Keratinocyte (primary cell): ENCODE measurements at regions not wholly inside any gene's neighbourhood (a gene's known extent, or its start where the extent isn't known, plus 50 kb on each side); places are given as distances from the start of the nearest gene placed in this dataset.
"Not testable (repeated sequence)": the region's sequence is repeated elsewhere in the genome, so short reads cannot be mapped to it uniquely, and the experiment has no call there.

Experiments used
- DNase-seq: peaks from one replicate; pipeline ENCODE4 v3.0.0-alpha.2; 2011; ENCODE audit warnings: low read depth, missing footprints, low spot score
- FAIRE-seq: peaks from 2 replicates; lab custom pipeline; 2011; peaks lifted over from hg19 to GRCh38; lab: Jason Lieb, UNC
- H2AFZ ChIP-seq: 2 replicates; pipeline ENCODE4 v1.6.0; 2012; ENCODE audit warnings: low read length, control low read depth, inconsistent platforms; ENCODE audit not compliant: control insufficient read depth
- H3K27ac ChIP-seq: 2 replicates; pipeline ENCODE4 v1.5.1; 2011; ENCODE audit warnings: low read length; ENCODE audit not compliant: control insufficient read depth, insufficient read depth
- H3K27me3 ChIP-seq: 3 replicates; pipeline ENCODE4 v1.6.0; 2011; ENCODE audit warnings: low read length; ENCODE audit not compliant: control insufficient read depth, insufficient read depth; ENCODE audit errors: extremely low read depth
- H3K36me3 ChIP-seq, 2 experiments: 2 replicates in 1 of 2; 3 replicates in 1 of 2; pipeline ENCODE4 v1.5.1; 2011; ENCODE audit warnings: low read length in 2 of 2, mild to moderate bottlenecking in 1 of 2; ENCODE audit not compliant: control insufficient read depth in 2 of 2, insufficient read depth in 2 of 2; ENCODE audit errors: extremely low read depth in 1 of 2
- H3K4me1 ChIP-seq: 3 replicates; pipeline ENCODE4 v1.5.1; 2011; ENCODE audit warnings: low read length; ENCODE audit not compliant: control insufficient read depth, insufficient read depth; ENCODE audit errors: extremely low read depth
- H3K4me2 ChIP-seq: 3 replicates; pipeline ENCODE4 v1.6.0; 2011; ENCODE audit warnings: low read depth, low read length; ENCODE audit not compliant: control insufficient read depth, insufficient read depth; ENCODE audit errors: extremely low read depth
- H3K4me3 ChIP-seq, 3 experiments: fragments of 200-600 bp in 1 of 3; sonication (generic) in 1 of 3; 2 replicates in 2 of 3; 3 replicates in 1 of 3; pipeline ENCODE4 v1.5.1; 2011 to 2016; ENCODE audit warnings: low read length in 3 of 3, mild to moderate bottlenecking in 3 of 3, control low read depth in 2 of 3, inconsistent platforms in 1 of 3, low read depth in 1 of 3, mixed read lengths in 1 of 3, mixed run types in 1 of 3, moderate library complexity in 1 of 3; ENCODE audit not compliant: control insufficient read depth in 2 of 3, insufficient read depth in 2 of 3; ENCODE audit errors: extremely low read depth in 1 of 3
- H3K79me2 ChIP-seq: 2 replicates; pipeline ENCODE4 v1.6.0; 2012; ENCODE audit warnings: low read length; ENCODE audit not compliant: control insufficient read depth, insufficient read depth
- H3K9ac ChIP-seq: 3 replicates; pipeline ENCODE4 v1.6.0; 2011; ENCODE audit warnings: low read length; ENCODE audit not compliant: control insufficient read depth, insufficient read depth; ENCODE audit errors: extremely low read depth
- H3K9me1 ChIP-seq: 3 replicates; pipeline ENCODE4 v1.6.0; 2011; ENCODE audit warnings: low read length; ENCODE audit not compliant: control insufficient read depth, insufficient read depth; ENCODE audit errors: extremely low read depth
- H3K9me3 ChIP-seq: 2 replicates; pipeline ENCODE4 v1.5.1; 2012; ENCODE audit warnings: low read depth, low read length; ENCODE audit not compliant: control insufficient read depth
- H4K20me1 ChIP-seq: 3 replicates; pipeline ENCODE4 v1.6.0; 2011; ENCODE audit warnings: low read length; ENCODE audit not compliant: control insufficient read depth, insufficient read depth; ENCODE audit errors: extremely low read depth
- CTCF ChIP-seq, 3 experiments: IDR thresholded peaks in 1 of 3; conservative IDR thresholded peaks in 1 of 3; optimal IDR thresholded peaks in 1 of 3; 2 replicates in 2 of 3; 3 replicates in 1 of 3; pipeline versions ENCODE3 to v1.5.1; 2011; ENCODE audit warnings: low read length in 3 of 3, mild to moderate bottlenecking in 3 of 3, moderate library complexity in 2 of 3, control low read depth in 1 of 3, inconsistent platforms in 1 of 3; ENCODE audit not compliant: insufficient read depth in 2 of 3; ENCODE audit errors: extremely low read depth in 1 of 3
- EZH2 ChIP-seq: IDR thresholded peaks from one replicate; pipeline ENCODE4 v1.6.1; 2012; ENCODE audit warnings: inconsistent platforms, mild to moderate bottlenecking, low read length, moderate library complexity
- dilution Hi-C: fragments of 300-500 bp; cut with MboI; formaldehyde crosslinking; loops from one replicate; pipeline ENCODE4 v1.7.0; 2020; ENCODE audit warnings: low sequenced_read_pairs; ENCODE audit not compliant: extremely low pct_ligation_motif_present

- H2AFZ ChIP-seq, result no peak overlapping the region
- no peak overlapping the region for H3K27ac ChIP-seq
- H3K9me1 ChIP-seq, result no peaks in the 10 kb centered on the region
- DNase-seq (no peak), FAIRE-seq (no peak)
- no peaks in the 10 kb centered on the region for H3K36me3 ChIP-seq
- H3K4me2 ChIP-seq, result no peak overlapping the region
- H3K9ac ChIP-seq, result no peak overlapping the region
- H3K27me3 ChIP-seq, result no peaks in the 10 kb centered on the region
- no peak for TF ChIP-seq EZH2
- TF ChIP-seq CTCF (optimal IDR thresholded peaks at IDR 0.05 in 1 of 3, IDR thresholded peaks at IDR 0.05 in 1 of 3, conservative IDR thresholded peaks at IDR 0.05 in 1 of 3; ENCODE audit: extremely low read depth in 1 of 3, insufficient read depth in 2 of 3, low read length in 3 of 3), result no peak
- H3K4me1 ChIP-seq, result no peaks in the 10 kb centered on the region
- no peaks in the 10 kb centered on the region for H3K79me2 ChIP-seq
- dilution Hi-C loops, result no loop called here
- no peaks in the 10 kb centered on the region for H4K20me1 ChIP-seq
- H3K4me3 ChIP-seq, result no peak overlapping the region
- H3K9me3 ChIP-seq, result no peaks in the 10 kb centered on the region
Measured at GRCh38 chr2:176947754-176948153, 264.8 kb upstream of the HNRNPA3 start.

- H3K4me1 ChIP-seq, H3K27ac ChIP-seq, H3K36me3 ChIP-seq, H3K9me3 ChIP-seq, H4K20me1 ChIP-seq, H3K9me1 ChIP-seq, H3K9ac ChIP-seq, H3K4me3 ChIP-seq, dilution Hi-C loops, H3K79me2 ChIP-seq, H3K27me3 ChIP-seq, H3K4me2 ChIP-seq, H2AFZ ChIP-seq, FAIRE-seq, DNase-seq: not testable (repeated sequence)
Measured at GRCh38 chr2:176951218-176951617, 261.4 kb upstream of the HNRNPA3 start.

GRCh38 chr2:176956791-176957190 lies 255.8 kb upstream of the HNRNPA3 start:
- H3K9me3 ChIP-seq, result no peaks in the 10 kb centered on the region
- FAIRE-seq (no peak), DNase-seq (no peak)
- H3K36me3 ChIP-seq, result no peaks in the 10 kb centered on the region
- TF ChIP-seq CTCF (optimal IDR thresholded peaks at IDR 0.05 in 1 of 3, IDR thresholded peaks at IDR 0.05 in 1 of 3, conservative IDR thresholded peaks at IDR 0.05 in 1 of 3; ENCODE audit: extremely low read depth in 1 of 3, insufficient read depth in 2 of 3, low read length in 3 of 3), result no peak
- no peak for TF ChIP-seq EZH2
- dilution Hi-C loops, result no loop called here
- H3K4me2 ChIP-seq, result no peak overlapping the region
- H3K4me1 ChIP-seq, result no peaks in the 10 kb centered on the region
- H3K4me3 ChIP-seq, result no peak overlapping the region
- H3K27ac ChIP-seq, result no peak overlapping the region
- no peaks in the 10 kb centered on the region for H3K9me1 ChIP-seq
- H3K9ac ChIP-seq, result no peak overlapping the region
- no peaks in the 10 kb centered on the region for H3K27me3 ChIP-seq
- H3K79me2 ChIP-seq, result no peaks in the 10 kb centered on the region
- no peak overlapping the region for H2AFZ ChIP-seq
- H4K20me1 ChIP-seq, result no peaks in the 10 kb centered on the region
